ENCODE measurements at regions not wholly inside any gene's neighbourhood (a gene's known extent, or its start where the extent isn't known, plus 50 kb on each side); places are given as distances from the start of the nearest gene placed in this dataset.

- ATAC-seq (peak; percentile 93), DNase-seq (ENCODE audit: low read depth, low spot score) (peak; percentile 89)
- Histone ChIP-seq H3K9ac (ENCODE audit: low read length) (peak overlapping the region; percentile 26), H3K27me3 (ENCODE audit: insufficient read depth, low read length) (no peaks in the 10 kb centered on the region), H3K9me3 (ENCODE audit: control insufficient read depth in 1 of 2, insufficient read depth in 1 of 2, low read depth in 1 of 2, low read length in 2 of 2) (peaks cover 3 to 4% of the 10 kb centered on the region in 2 experiments; a peak in 1 of 4 replicates), H3K79me2 (ENCODE audit: insufficient read depth, low read length) (no peaks in the 10 kb centered on the region), H3K27ac (ENCODE audit: low read depth, low read length) (peak overlapping the region; percentile 50; the same call in 1 of the 2 replicates), H3K9me2 (ENCODE audit: insufficient read depth) (no peaks in the 10 kb centered on the region), H3K4me2 (ENCODE audit: low read length) (peak overlapping the region; percentile 63), H3K36me3 (ENCODE audit: control insufficient read depth in 1 of 2, insufficient read depth in 2 of 2, low read length in 2 of 2) (no peaks in the 10 kb centered on the region), H4K20me1 (ENCODE audit: insufficient read depth) (no peaks in the 10 kb centered on the region), H2AFZ (ENCODE audit: low read depth, low read length, poor library complexity, severe bottlenecking) (peak overlapping the region; percentile 90), H3K4me3 (replicated peaks in 1 of 2; ENCODE audit: low read depth in 1 of 2, low read length in 2 of 2) (peak overlapping the region in 1 of 2 experiments; percentile 33; a peak in 2 of 4 replicates), H3K4me1 (ENCODE audit: control insufficient read depth in 1 of 2, insufficient read depth in 2 of 2, low read length in 2 of 2) (peaks cover 7 to 38% of the 10 kb centered on the region in 2 experiments)
- TF ChIP-seq RAD21 (IDR thresholded peaks at IDR 0.05; ENCODE audit: low read depth), result peak; percentile 8; the same call in 1 of the 2 replicates
- peak; percentile 62; the same call in 1 of the 2 replicates for TF ChIP-seq CBX3 (IDR thresholded peaks at IDR 0.05; ENCODE audit: low read depth)
- peak; percentile 88 for TF ChIP-seq JUND (IDR thresholded peaks at IDR 0.05)
- TF ChIP-seq CEBPB (IDR thresholded peaks at IDR 0.05; ENCODE audit: low read depth), result peak; percentile 74
- peak; percentile 80 for TF ChIP-seq SP1 (IDR thresholded peaks at IDR 0.05; ENCODE audit: low read depth)
- TF ChIP-seq ATF3 (IDR thresholded peaks at IDR 0.05), result no peak
- peak; percentile 82 for TF ChIP-seq FOSL1 (IDR thresholded peaks at IDR 0.05; ENCODE audit: low read depth)
- no peak for TF ChIP-seq MAX (IDR thresholded peaks at IDR 0.05)
- TF ChIP-seq POLR2A (IDR thresholded peaks at IDR 0.05; ENCODE audit: borderline replicate concordance, extremely low read depth, insufficient read depth, insufficient read length), result no peak
- TF ChIP-seq SIN3A (IDR thresholded peaks at IDR 0.05; ENCODE audit: low read depth), result peak; percentile 41; the same call in 1 of the 2 replicates
- no TSS peak for BruUV-seq (replicated peaks)
- POLR2A ChIA-PET, result no interaction called here
- RAD21 ChIA-PET (ENCODE audit: low non-redundant PET in 1 of 2, low total read pairs in 2 of 2, uncharacterized antibody in 2 of 2, unreplicated experiment in 2 of 2), result no interaction called here
- CTCF ChIA-PET, result interaction anchor here (0.7 kb wide), 1 partner anchor 9 kb away, joined by 3 read pairs; no protein-coding TSS in a partner anchor
- intact Hi-C loops (cut with micrococcal nuclease), result loop anchor here (5.0 kb wide), 1 partner anchor 263 kb away; no protein-coding TSS in a partner anchor
Observed at GRCh38 chr12:93089805-93090569, 160.9 kb upstream of the EEA1 start.
